Nephron (organoid): ENCODE measurements at regions not wholly inside any gene's neighbourhood (a gene's known extent, or its start where the extent isn't known, plus 50 kb on each side); places are given as distances from the start of the nearest gene placed in this dataset.
"Not testable (repeated sequence)": the region's sequence is repeated elsewhere in the genome, so short reads cannot be mapped to it uniquely, and the experiment has no call there.

Experiments
- H3K27ac Mint-ChIP-seq, 3 experiments: 2 replicates each; pipeline ENCODE4 v1.8.0; 2020; ENCODE audit warnings: mixed read lengths in 3 of 3, mild to moderate bottlenecking in 2 of 3, moderate library complexity in 1 of 3
- H3K27me3 Mint-ChIP-seq: 2 replicates; pipeline ENCODE4 v1.8.0; 2021; ENCODE audit warnings: low read depth, mild to moderate bottlenecking, moderate library complexity, mixed read lengths
- H3K36me3 Mint-ChIP-seq: 2 replicates; pipeline ENCODE4 v1.8.0; 2020; ENCODE audit warnings: low read depth, mixed read lengths
- H3K4me1 Mint-ChIP-seq: 2 replicates; pipeline ENCODE4 v1.8.0; 2020; ENCODE audit warnings: mixed read lengths
- H3K4me3 Mint-ChIP-seq, 3 experiments: 2 replicates each; pipeline ENCODE4 v1.8.0; 2020; ENCODE audit warnings: mild to moderate bottlenecking in 3 of 3, mixed read lengths in 3 of 3, moderate library complexity in 2 of 3
- H3K9me3 Mint-ChIP-seq: 2 replicates; pipeline ENCODE4 v1.8.0; 2020; ENCODE audit warnings: mixed read lengths
- CTCF ChIP-seq, 3 experiments: fragments of 200-600 bp; sonication (generic); IDR thresholded peaks; one replicate each; pipeline ENCODE4 v1.5.0; 2021; ENCODE audit warnings: antibody characterized with exemption in 3 of 3; ENCODE audit not compliant: unreplicated experiment in 3 of 3

- Mint-ChIP-seq H3K4me1 (no peaks in the 10 kb centered on the region), H3K36me3 (no peaks in the 10 kb centered on the region), H3K4me3 (no peak overlapping the region), H3K9me3 (no peaks in the 10 kb centered on the region), H3K27me3 (no peaks in the 10 kb centered on the region), H3K27ac (no peak overlapping the region)
- no peak for TF ChIP-seq CTCF (IDR thresholded peaks at IDR 0.05; ENCODE audit: unreplicated experiment in 3 of 3)
These were observed 104.2 kb downstream of the NPY start for GRCh38 chr7:24388212-24388611.

- no peak for TF ChIP-seq CTCF (IDR thresholded peaks at IDR 0.05; ENCODE audit: unreplicated experiment in 3 of 3)
- Mint-ChIP-seq H3K27ac (no peak overlapping the region), H3K36me3 (no peaks in the 10 kb centered on the region), H3K27me3 (no peaks in the 10 kb centered on the region), H3K9me3 (no peaks in the 10 kb centered on the region), H3K4me3 (no peak overlapping the region), H3K4me1 (peaks cover 2% of the 10 kb centered on the region)
These were observed 106.6 kb downstream of the NPY start for GRCh38 chr7:24390376-24391157.

GRCh38 chr7:24392774-24393173, 108.8 kb downstream of the NPY start:
- Mint-ChIP-seq H3K27ac (no peak overlapping the region), H3K4me3 (no peak overlapping the region), H3K27me3 (peaks cover 7% of the 10 kb centered on the region), H3K4me1 (peaks cover 4% of the 10 kb centered on the region), H3K36me3 (no peaks in the 10 kb centered on the region), H3K9me3 (no peaks in the 10 kb centered on the region)
- TF ChIP-seq CTCF (IDR thresholded peaks at IDR 0.05; ENCODE audit: unreplicated experiment in 3 of 3): no peak

- TF ChIP-seq CTCF (IDR thresholded peaks at IDR 0.05; ENCODE audit: unreplicated experiment in 3 of 3): no peak
- H3K27ac Mint-ChIP-seq: no peak overlapping the region
- no peaks in the 10 kb centered on the region for H3K9me3 Mint-ChIP-seq
- peaks cover 4% of the 10 kb centered on the region for H3K4me1 Mint-ChIP-seq
- no peak overlapping the region for H3K4me3 Mint-ChIP-seq
- no peaks in the 10 kb centered on the region for H3K36me3 Mint-ChIP-seq
- H3K27me3 Mint-ChIP-seq: peaks cover 14% of the 10 kb centered on the region
These were observed 111.5 kb downstream of the NPY start for GRCh38 chr7:24395512-24395911.

GRCh38 chr7:24396387-24396786, 112.4 kb downstream of the NPY start:
- H3K27ac Mint-ChIP-seq, H3K9me3 Mint-ChIP-seq, H3K4me3 Mint-ChIP-seq, H3K36me3 Mint-ChIP-seq, H3K4me1 Mint-ChIP-seq: not testable (repeated sequence)
- peaks cover 14% of the 10 kb centered on the region for H3K27me3 Mint-ChIP-seq

GRCh38 chr7:24401628-24402593, 117.9 kb downstream of the NPY start:
- peak overlapping the region in 1 of 3 experiments; percentile 7 for H3K27ac Mint-ChIP-seq
- peak overlapping the region in 2 of 3 experiments; percentile 8 to 20 for H3K4me3 Mint-ChIP-seq
- TF ChIP-seq CTCF (IDR thresholded peaks at IDR 0.05; ENCODE audit: unreplicated experiment in 3 of 3): peak; percentile 54 to 62 (median 54)
- H3K36me3 Mint-ChIP-seq: no peaks in the 10 kb centered on the region
- peaks cover 12% of the 10 kb centered on the region for H3K27me3 Mint-ChIP-seq
- H3K9me3 Mint-ChIP-seq: no peaks in the 10 kb centered on the region
- H3K4me1 Mint-ChIP-seq: peaks cover 12% of the 10 kb centered on the region
